ENCODE measurements at regions not wholly inside any gene's neighbourhood (a gene's known extent, or its start where the extent isn't known, plus 50 kb on each side); places are given as distances from the start of the nearest gene placed in this dataset.

- TF ChIP-seq REST (IDR thresholded peaks at IDR 0.05; ENCODE audit: low read depth), result no peak
- TF ChIP-seq TCF7L2 (IDR thresholded peaks at IDR 0.05; ENCODE audit: borderline replicate concordance, extremely low read depth, insufficient read depth, insufficient read length), result no peak
- no peak for TF ChIP-seq CEBPB (IDR thresholded peaks at IDR 0.05; ENCODE audit: low read depth)
Measured at GRCh38 chr3:56971816-56972215, 88.6 kb upstream of the SPATA12 start (continued).

- no peak for ATAC-seq
- no TSS peak for BruUV-seq (replicated peaks)
- no peaks in the 10 kb centered on the region for H3K4me1 ChIP-seq (ENCODE audit: control insufficient read depth in 1 of 2, insufficient read depth in 2 of 2, low read length in 2 of 2)
Measured at GRCh38 chr3:56971261-56971660, 89.2 kb upstream of the SPATA12 start.

More at GRCh38 chr3:56971261-56971660, 89.2 kb upstream of the SPATA12 start:
- no peaks in the 10 kb centered on the region for H3K79me2 ChIP-seq (ENCODE audit: insufficient read depth, low read length)
- H3K27ac ChIP-seq (ENCODE audit: low read depth, low read length), result no peak overlapping the region
- no peaks in the 10 kb centered on the region for H3K36me3 ChIP-seq (ENCODE audit: control insufficient read depth in 1 of 2, insufficient read depth in 2 of 2, low read length in 2 of 2)
- H3K9ac ChIP-seq (ENCODE audit: low read length), result no peak overlapping the region
- H2AFZ ChIP-seq (ENCODE audit: low read depth, low read length, poor library complexity, severe bottlenecking), result no peak overlapping the region
- no peak overlapping the region for H3K4me2 ChIP-seq (ENCODE audit: low read length)
- H3K27me3 ChIP-seq (ENCODE audit: insufficient read depth, low read length), result no peaks in the 10 kb centered on the region
- CTCF ChIA-PET, result no interaction called here
- no peaks in the 10 kb centered on the region for H4K20me1 ChIP-seq (ENCODE audit: insufficient read depth)
- H3K9me2 ChIP-seq (ENCODE audit: insufficient read depth), result no peaks in the 10 kb centered on the region
- no peaks in the 10 kb centered on the region for H3K9me3 ChIP-seq (ENCODE audit: control insufficient read depth in 1 of 2, insufficient read depth in 1 of 2, low read depth in 1 of 2, low read length in 2 of 2)
- RAD21 ChIA-PET (ENCODE audit: low non-redundant PET in 1 of 2, low total read pairs in 2 of 2, uncharacterized antibody in 2 of 2, unreplicated experiment in 2 of 2), result no interaction called here
- no peak overlapping the region for H3K4me3 ChIP-seq (replicated peaks in 1 of 2; ENCODE audit: low read depth in 1 of 2, low read length in 2 of 2)
- intact Hi-C loops (cut with micrococcal nuclease), result no loop called here
- POLR2A ChIA-PET, result no interaction called here
- no peak for DNase-seq (ENCODE audit: low read depth, low spot score)
- TF ChIP-seq TCF7L2 (IDR thresholded peaks at IDR 0.05; ENCODE audit: borderline replicate concordance, extremely low read depth, insufficient read depth, insufficient read length) (no peak), ZNF274 (IDR thresholded peaks at IDR 0.05; ENCODE audit: low read depth, low read length) (no peak), CEBPB (IDR thresholded peaks at IDR 0.05; ENCODE audit: low read depth) (no peak), MAX (IDR thresholded peaks at IDR 0.05) (no peak)

Data from HCT116 (cell line).